ENCODE measurements at regions not wholly inside any gene's neighbourhood (a gene's known extent, or its start where the extent isn't known, plus 50 kb on each side); places are given as distances from the start of the nearest gene placed in this dataset.
"Not testable (repeated sequence)": the region's sequence is repeated elsewhere in the genome, so short reads cannot be mapped to it uniquely, and the experiment has no call there.

GRCh38 chr1:149218080-149218988, 115.0 kb upstream of the NBPF9 start:
- DNase-seq (ENCODE audit: low spot score); CTCF ChIA-PET; H3K4me1 ChIP-seq (ENCODE audit: insufficient read depth, low read length, poor library complexity, severe bottlenecking); H3K4me3 ChIP-seq (ENCODE audit: low read depth, low read length, poor library complexity, severe bottlenecking); BruUV-seq (replicated peaks); POLR2A ChIA-PET (ENCODE audit: low non-redundant PET); H3K9me3 ChIP-seq (ENCODE audit: low read depth, low read length, poor library complexity, severe bottlenecking); H3K36me3 ChIP-seq (ENCODE audit: insufficient read depth, low read length, poor library complexity, severe bottlenecking); intact Hi-C loops (cut with micrococcal nuclease; ENCODE audit: unreplicated experiment); H3K27me3 ChIP-seq (replicated peaks; ENCODE audit: insufficient read depth, low read depth, low read length, poor library complexity); H3K27ac ChIP-seq (ENCODE audit: low read depth, low read length, poor library complexity, severe bottlenecking): not testable (repeated sequence)

- H3K27me3 ChIP-seq (replicated peaks; ENCODE audit: insufficient read depth, low read depth, low read length, poor library complexity); H3K9me3 ChIP-seq (ENCODE audit: low read depth, low read length, poor library complexity, severe bottlenecking); H3K27ac ChIP-seq (ENCODE audit: low read depth, low read length, poor library complexity, severe bottlenecking); intact Hi-C loops (cut with micrococcal nuclease; ENCODE audit: unreplicated experiment); DNase-seq (ENCODE audit: low spot score); H3K4me1 ChIP-seq (ENCODE audit: insufficient read depth, low read length, poor library complexity, severe bottlenecking); CTCF ChIA-PET; POLR2A ChIA-PET (ENCODE audit: low non-redundant PET); H3K4me3 ChIP-seq (ENCODE audit: low read depth, low read length, poor library complexity, severe bottlenecking); H3K36me3 ChIP-seq (ENCODE audit: insufficient read depth, low read length, poor library complexity, severe bottlenecking); BruUV-seq (replicated peaks): not testable (repeated sequence)
Observed at GRCh38 chr1:149219539-149219938, 116.2 kb upstream of the NBPF9 start.

- BruUV-seq (replicated peaks); H3K27ac ChIP-seq (ENCODE audit: low read depth, low read length, poor library complexity, severe bottlenecking); POLR2A ChIA-PET (ENCODE audit: low non-redundant PET); intact Hi-C loops (cut with micrococcal nuclease; ENCODE audit: unreplicated experiment); H3K4me1 ChIP-seq (ENCODE audit: insufficient read depth, low read length, poor library complexity, severe bottlenecking); H3K36me3 ChIP-seq (ENCODE audit: insufficient read depth, low read length, poor library complexity, severe bottlenecking); DNase-seq (ENCODE audit: low spot score); H3K9me3 ChIP-seq (ENCODE audit: low read depth, low read length, poor library complexity, severe bottlenecking); CTCF ChIA-PET; H3K4me3 ChIP-seq (ENCODE audit: low read depth, low read length, poor library complexity, severe bottlenecking); H3K27me3 ChIP-seq (replicated peaks; ENCODE audit: insufficient read depth, low read depth, low read length, poor library complexity): not testable (repeated sequence)
Observed at GRCh38 chr1:149220463-149221074, 117.2 kb upstream of the NBPF9 start.

GRCh38 chr1:149227933-149228665, 124.7 kb upstream of the NBPF9 start:
- H3K4me3 ChIP-seq (ENCODE audit: low read depth, low read length, poor library complexity, severe bottlenecking); H3K36me3 ChIP-seq (ENCODE audit: insufficient read depth, low read length, poor library complexity, severe bottlenecking); CTCF ChIA-PET; H3K27ac ChIP-seq (ENCODE audit: low read depth, low read length, poor library complexity, severe bottlenecking); DNase-seq (ENCODE audit: low spot score); H3K4me1 ChIP-seq (ENCODE audit: insufficient read depth, low read length, poor library complexity, severe bottlenecking); H3K27me3 ChIP-seq (replicated peaks; ENCODE audit: insufficient read depth, low read depth, low read length, poor library complexity); POLR2A ChIA-PET (ENCODE audit: low non-redundant PET); intact Hi-C loops (cut with micrococcal nuclease; ENCODE audit: unreplicated experiment); BruUV-seq (replicated peaks); H3K9me3 ChIP-seq (ENCODE audit: low read depth, low read length, poor library complexity, severe bottlenecking): not testable (repeated sequence)

- POLR2A ChIA-PET (ENCODE audit: low non-redundant PET); BruUV-seq (replicated peaks); H3K4me1 ChIP-seq (ENCODE audit: insufficient read depth, low read length, poor library complexity, severe bottlenecking): not testable (repeated sequence)
Observed at GRCh38 chr1:149228672-149229585, 125.6 kb upstream of the NBPF9 start.

GRCh38 chr1:149229813-149230212, 126.5 kb upstream of the NBPF9 start:
- CTCF ChIA-PET; H3K27ac ChIP-seq (ENCODE audit: low read depth, low read length, poor library complexity, severe bottlenecking); intact Hi-C loops (cut with micrococcal nuclease; ENCODE audit: unreplicated experiment); DNase-seq (ENCODE audit: low spot score); H3K36me3 ChIP-seq (ENCODE audit: insufficient read depth, low read length, poor library complexity, severe bottlenecking); H3K4me3 ChIP-seq (ENCODE audit: low read depth, low read length, poor library complexity, severe bottlenecking); H3K27me3 ChIP-seq (replicated peaks; ENCODE audit: insufficient read depth, low read depth, low read length, poor library complexity); BruUV-seq (replicated peaks); POLR2A ChIA-PET (ENCODE audit: low non-redundant PET); H3K9me3 ChIP-seq (ENCODE audit: low read depth, low read length, poor library complexity, severe bottlenecking); H3K4me1 ChIP-seq (ENCODE audit: insufficient read depth, low read length, poor library complexity, severe bottlenecking): not testable (repeated sequence)

More at GRCh38 chr1:149228672-149229585, 125.6 kb upstream of the NBPF9 start:
- H3K27me3 ChIP-seq (replicated peaks; ENCODE audit: insufficient read depth, low read depth, low read length, poor library complexity); DNase-seq (ENCODE audit: low spot score); H3K36me3 ChIP-seq (ENCODE audit: insufficient read depth, low read length, poor library complexity, severe bottlenecking); CTCF ChIA-PET; H3K9me3 ChIP-seq (ENCODE audit: low read depth, low read length, poor library complexity, severe bottlenecking); intact Hi-C loops (cut with micrococcal nuclease; ENCODE audit: unreplicated experiment); H3K27ac ChIP-seq (ENCODE audit: low read depth, low read length, poor library complexity, severe bottlenecking); H3K4me3 ChIP-seq (ENCODE audit: low read depth, low read length, poor library complexity, severe bottlenecking): not testable (repeated sequence)
